GM12891 (cell line): ENCODE measurements at regions not wholly inside any gene's neighbourhood (a gene's known extent, or its start where the extent isn't known, plus 50 kb on each side); places are given as distances from the start of the nearest gene placed in this dataset.

ENCODE experiments used
- DNase-seq: peaks from one replicate; pipeline ENCODE4 v3.0.0; 2011; ENCODE audit warnings: low spot score; ENCODE audit not compliant: insufficient read length
- FAIRE-seq: peaks from 2 replicates; lab custom pipeline; 2011; peaks lifted over from hg19 to GRCh38; lab: Jason Lieb, UNC
- PAX5 ChIP-seq: IDR thresholded peaks from 2 replicates; pipeline ENCODE4 v1.6.1; 2011; ENCODE audit warnings: low read length, moderate library complexity, mild to moderate bottlenecking; ENCODE audit not compliant: insufficient read depth, severe bottlenecking
- POLR2A ChIP-seq: IDR thresholded peaks from 2 replicates; pipeline ENCODE4 v1.6.1; 2011; ENCODE audit warnings: low read depth, low read length, control low read depth
- POLR2AphosphoS5 ChIP-seq: IDR thresholded peaks from 2 replicates; pipeline ENCODE4 v1.6.1; 2011; ENCODE audit warnings: low read depth, low read length, control low read depth
- POU2F2 ChIP-seq: IDR thresholded peaks from 2 replicates; pipeline ENCODE4 v1.6.1; 2011; ENCODE audit warnings: low read depth, mild to moderate bottlenecking, control low read depth, low read length, moderate library complexity
- SPI1 ChIP-seq: IDR thresholded peaks from 2 replicates; pipeline ENCODE4 v1.6.1; 2011; ENCODE audit warnings: low read depth, low read length, control low read depth
- TAF1 ChIP-seq: IDR thresholded peaks from 2 replicates; pipeline ENCODE4 v1.6.1; 2011; ENCODE audit warnings: low read depth, low read length, control low read depth

GRCh38 chr3:18500322-18500721, 75.2 kb upstream of the SATB1 start:
- no peak for FAIRE-seq
- no peak for TF ChIP-seq TAF1
- TF ChIP-seq SPI1, result no peak
- no peak for TF ChIP-seq POLR2A
- TF ChIP-seq POU2F2, result no peak
- no peak for TF ChIP-seq PAX5
- no peak for TF ChIP-seq POLR2AphosphoS5

DNA sequence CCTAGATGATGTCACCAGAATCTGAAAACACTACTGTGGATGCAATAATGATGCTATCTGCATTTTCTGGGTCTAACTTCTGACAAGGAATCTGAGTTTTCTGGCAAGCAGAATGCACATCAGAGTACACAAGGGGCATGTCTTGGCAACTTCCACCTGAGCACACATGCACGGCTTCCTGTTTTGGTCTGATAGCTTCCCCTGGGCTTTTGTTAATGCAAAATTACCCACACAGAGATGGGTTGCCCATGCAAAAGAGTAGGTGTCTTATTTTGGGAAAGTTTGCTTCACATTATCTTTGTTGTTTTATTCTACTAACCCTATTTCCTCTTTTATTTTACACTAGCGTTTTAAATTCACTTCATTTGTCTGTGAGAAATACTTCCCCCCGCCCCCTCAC, 74.2 kb upstream of the SATB1 start:
- DNase-seq (no peak), FAIRE-seq (no peak)
- TF ChIP-seq TAF1 (no peak), SPI1 (peak; percentile 11; the same call in 1 of the 2 replicates)

More at GRCh38 chr3:18500322-18500721, 75.2 kb upstream of the SATB1 start:
- no peak for DNase-seq

DNA sequence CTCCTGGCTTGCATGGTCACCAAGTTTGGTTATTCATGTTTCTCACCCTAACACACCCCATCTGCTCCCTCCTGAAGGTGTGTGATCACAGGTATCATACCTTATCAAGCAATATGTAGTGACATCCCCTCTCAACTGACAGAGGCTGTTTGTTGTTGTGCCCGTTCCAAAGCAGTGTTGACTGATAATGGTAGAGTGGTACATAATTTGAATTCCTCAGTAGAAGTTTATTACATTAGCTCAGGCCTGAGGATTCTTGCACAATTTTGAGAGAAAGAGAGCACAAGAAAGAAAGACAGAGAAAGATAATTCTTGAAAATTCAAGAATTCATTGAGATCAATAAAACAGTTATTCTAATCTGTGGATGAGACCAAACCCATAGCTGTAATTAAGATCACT, 69.1 kb upstream of the SATB1 start:
- no peak for DNase-seq
- TF ChIP-seq POLR2AphosphoS5, result no peak
- TF ChIP-seq SPI1, result no peak
- TF ChIP-seq POLR2A, result no peak
- TF ChIP-seq TAF1, result no peak
- FAIRE-seq, result no peak

DNA sequence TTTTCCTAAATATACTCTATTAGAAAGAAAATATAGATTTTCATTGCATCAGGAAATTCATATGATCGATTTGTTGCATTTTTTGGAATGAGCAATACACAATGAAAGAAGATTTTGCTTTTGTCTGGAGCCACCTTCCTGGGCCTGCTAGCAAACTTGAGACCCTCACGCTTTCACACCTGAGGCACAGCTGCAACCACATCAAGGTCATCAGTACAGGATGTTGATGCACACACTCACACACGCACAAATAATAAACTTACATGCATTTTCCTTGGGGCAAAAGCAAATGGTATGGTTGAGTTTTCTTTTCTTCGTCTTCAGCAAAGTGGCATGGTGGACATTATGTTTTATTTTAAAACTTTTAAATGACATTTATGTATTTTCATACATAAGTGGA, 64.8 kb upstream of the SATB1 start:
- no peak for TF ChIP-seq POLR2AphosphoS5
- TF ChIP-seq PAX5, result no peak
- no peak for TF ChIP-seq TAF1
- DNase-seq (no peak), FAIRE-seq (no peak)

GRCh38 chr3:18483226-18483625, 58.1 kb upstream of the SATB1 start:
- TF ChIP-seq TAF1, result no peak
- TF ChIP-seq POLR2A, result no peak
- TF ChIP-seq PAX5, result no peak
- no peak for TF ChIP-seq SPI1
- TF ChIP-seq POLR2AphosphoS5, result no peak
- no peak for TF ChIP-seq POU2F2
- no peak for DNase-seq
- FAIRE-seq, result no peak

- FAIRE-seq (no peak), DNase-seq (no peak)
- TF ChIP-seq PAX5 (no peak), POU2F2 (no peak), SPI1 (no peak), POLR2A (no peak), TAF1 (no peak), POLR2AphosphoS5 (no peak)
These were observed 56.9 kb upstream of the SATB1 start for GRCh38 chr3:18481946-18482548.

DNA sequence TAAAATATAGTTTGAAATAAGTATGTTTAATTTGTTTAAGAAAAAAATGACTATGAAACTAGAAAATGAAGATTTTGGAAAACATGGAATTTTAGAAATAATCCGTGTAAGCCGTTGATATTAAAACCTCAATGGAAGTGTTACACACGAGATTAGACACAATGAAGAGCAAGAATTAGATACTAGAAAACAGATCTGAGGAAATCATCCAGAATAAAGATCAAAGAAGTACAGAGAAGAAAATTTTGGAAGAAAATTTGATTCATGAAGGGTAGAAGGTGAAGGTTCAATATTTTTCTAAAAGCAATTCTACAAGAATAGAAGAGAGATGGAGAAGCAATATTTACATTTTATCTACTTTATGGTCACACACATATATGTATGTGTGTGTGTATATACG, 52.5 kb upstream of the SATB1 start:
- DNase-seq (no peak), FAIRE-seq (no peak)
- no peak for TF ChIP-seq SPI1
- TF ChIP-seq POLR2A, result no peak
- no peak for TF ChIP-seq PAX5
- no peak for TF ChIP-seq POLR2AphosphoS5
- TF ChIP-seq POU2F2, result no peak
- TF ChIP-seq TAF1, result no peak
